Astrocyte (in vitro differentiated cells and primary cell): ENCODE measurements at regions not wholly inside any gene's neighbourhood (a gene's known extent, or its start where the extent isn't known, plus 50 kb on each side); places are given as distances from the start of the nearest gene placed in this dataset.
A peak's percentile ranks its signal among the peaks of the same experiment; 100 is the strongest.

Experiments used
- DNase-seq: peaks from one replicate; pipeline ENCODE4 v3.0.0-alpha.2; 2010; ENCODE audit warnings: low read depth
- FAIRE-seq: peaks from 2 replicates; lab custom pipeline; 2011; peaks lifted over from hg19 to GRCh38; lab: Jason Lieb, UNC
- H2AFZ ChIP-seq: 2 replicates; pipeline ENCODE4 v1.6.0; 2012; ENCODE audit warnings: low read depth, low read length, inconsistent platforms
- H3K27ac ChIP-seq: 2 replicates; pipeline ENCODE4 v1.5.1; 2011; ENCODE audit warnings: low read depth, low read length, inconsistent platforms
- H3K27me3 ChIP-seq: 2 replicates; pipeline ENCODE4 v1.6.0; 2011; ENCODE audit warnings: low read length, inconsistent platforms; ENCODE audit not compliant: insufficient read depth
- H3K36me3 ChIP-seq: 2 replicates; pipeline ENCODE4 v1.5.1; 2011; ENCODE audit warnings: low read length, inconsistent platforms; ENCODE audit not compliant: insufficient read depth
- H3K4me1 ChIP-seq: 2 replicates; pipeline ENCODE4 v1.5.1; 2011; ENCODE audit warnings: low read length, inconsistent platforms; ENCODE audit not compliant: insufficient read depth
- H3K4me2 ChIP-seq: 2 replicates; pipeline ENCODE4 v1.6.0; 2012; ENCODE audit warnings: low read length, inconsistent platforms
- H3K4me3 ChIP-seq: 2 replicates; pipeline ENCODE4 v1.5.1; 2011; ENCODE audit warnings: low read depth, mild to moderate bottlenecking, low read length, inconsistent platforms; ENCODE audit not compliant: insufficient read depth
- H3K79me2 ChIP-seq: 2 replicates; pipeline ENCODE4 v1.6.0; 2012; ENCODE audit warnings: mild to moderate bottlenecking, low read length, inconsistent platforms; ENCODE audit not compliant: insufficient read depth
- H3K9ac ChIP-seq: 2 replicates; pipeline ENCODE4 v1.6.0; 2012; ENCODE audit warnings: mild to moderate bottlenecking, low read length, inconsistent platforms
- H3K9me3 ChIP-seq: 2 replicates; pipeline ENCODE4 v1.5.1; 2012; ENCODE audit warnings: low read depth, mild to moderate bottlenecking, low read length, inconsistent platforms; ENCODE audit not compliant: insufficient read depth
- H4K20me1 ChIP-seq: 2 replicates; pipeline ENCODE4 v1.6.0; 2012; ENCODE audit warnings: low read length, inconsistent platforms; ENCODE audit not compliant: insufficient read depth
- H3K27ac Mint-ChIP-seq: one replicate; pipeline ENCODE4 v1.8.0; 2021; ENCODE audit warnings: mild to moderate bottlenecking, mixed read lengths; ENCODE audit not compliant: unreplicated experiment
- H3K27me3 Mint-ChIP-seq: one replicate; pipeline ENCODE4 v1.8.0; 2021; ENCODE audit warnings: low read depth, mixed read lengths; ENCODE audit not compliant: unreplicated experiment
- H3K36me3 Mint-ChIP-seq: one replicate; pipeline ENCODE4 v1.8.0; 2021; ENCODE audit warnings: low read depth, mixed read lengths; ENCODE audit not compliant: unreplicated experiment
- H3K4me1 Mint-ChIP-seq: one replicate; pipeline ENCODE4 v1.8.0; 2021; ENCODE audit warnings: low read depth, mixed read lengths; ENCODE audit not compliant: unreplicated experiment
- H3K4me3 Mint-ChIP-seq: one replicate; pipeline ENCODE4 v1.8.0; 2021; ENCODE audit warnings: mild to moderate bottlenecking, moderate library complexity, mixed read lengths; ENCODE audit not compliant: unreplicated experiment
- H3K9me3 Mint-ChIP-seq: one replicate; pipeline ENCODE4 v1.8.0; 2021; ENCODE audit warnings: mild to moderate bottlenecking, mixed read lengths; ENCODE audit not compliant: unreplicated experiment
- EZH2 ChIP-seq: IDR thresholded peaks from 2 replicates; pipeline ENCODE4 v1.6.1; 2012; ENCODE audit warnings: mild to moderate bottlenecking, low read length, inconsistent platforms; ENCODE audit not compliant: insufficient read depth
- TF ChIP-seq, protein P1 (sequence below): IDR thresholded peaks from 2 replicates; pipeline ENCODE4 v1.5.1; 2011; ENCODE audit warnings: low read depth, mild to moderate bottlenecking, inconsistent platforms, low read length, moderate library complexity; ENCODE audit not compliant: insufficient read depth

DNA sequence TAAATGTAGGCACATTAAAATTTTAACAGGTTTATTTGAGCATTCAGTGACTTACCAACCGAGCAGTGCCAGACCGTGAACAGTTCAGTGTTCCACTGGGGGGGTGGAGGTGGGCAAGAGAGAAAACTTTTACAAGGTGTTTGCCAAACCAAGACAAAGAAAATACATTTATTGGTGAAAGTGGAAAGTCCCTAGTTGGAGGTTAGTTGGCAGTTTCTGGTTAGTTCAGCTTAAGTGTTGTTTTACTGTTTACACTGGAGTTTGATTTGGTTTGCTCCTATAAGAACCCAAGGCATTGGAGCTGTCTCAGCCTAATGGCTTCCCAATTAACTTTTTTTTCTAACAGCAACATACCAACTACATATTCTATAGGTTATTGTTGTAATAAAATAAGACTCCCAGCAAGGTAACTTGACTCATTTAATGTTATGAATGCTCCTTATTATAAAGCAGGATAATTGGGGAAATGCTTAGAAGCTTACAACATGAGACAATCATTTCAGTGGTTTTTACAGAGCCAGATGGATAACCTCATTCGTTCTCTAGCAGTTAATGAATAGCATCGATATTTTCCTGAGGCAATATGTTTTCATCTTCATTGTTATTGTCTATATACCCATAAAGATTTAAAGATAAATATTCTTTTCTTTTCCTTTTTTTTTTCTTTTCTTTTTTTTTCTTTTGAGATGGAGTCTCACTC is 115.8 kb downstream of the ETNK1 start:
- Histone ChIP-seq H3K27ac (peak overlapping the region; percentile 68), H3K9me3 (no peaks in the 10 kb centered on the region), H3K9ac (no peak overlapping the region), H3K27me3 (no peaks in the 10 kb centered on the region), H3K79me2 (no peaks in the 10 kb centered on the region), H3K36me3 (no peaks in the 10 kb centered on the region), H3K4me2 (peak overlapping the region; percentile 39), H2AFZ (no peak overlapping the region), H3K4me3 (no peak overlapping the region), H3K4me1 (peaks cover 5% of the 10 kb centered on the region), H4K20me1 (no peaks in the 10 kb centered on the region)
- Mint-ChIP-seq H3K36me3 (no peaks in the 10 kb centered on the region), H3K4me1 (peaks cover 2% of the 10 kb centered on the region), H3K27ac (no peak overlapping the region), H3K9me3 (no peaks in the 10 kb centered on the region), H3K4me3 (no peak overlapping the region), H3K27me3 (no peaks in the 10 kb centered on the region)
- DNase-seq (peak; percentile 28), FAIRE-seq (no peak)
- no peak for TF ChIP-seq EZH2

DNA sequence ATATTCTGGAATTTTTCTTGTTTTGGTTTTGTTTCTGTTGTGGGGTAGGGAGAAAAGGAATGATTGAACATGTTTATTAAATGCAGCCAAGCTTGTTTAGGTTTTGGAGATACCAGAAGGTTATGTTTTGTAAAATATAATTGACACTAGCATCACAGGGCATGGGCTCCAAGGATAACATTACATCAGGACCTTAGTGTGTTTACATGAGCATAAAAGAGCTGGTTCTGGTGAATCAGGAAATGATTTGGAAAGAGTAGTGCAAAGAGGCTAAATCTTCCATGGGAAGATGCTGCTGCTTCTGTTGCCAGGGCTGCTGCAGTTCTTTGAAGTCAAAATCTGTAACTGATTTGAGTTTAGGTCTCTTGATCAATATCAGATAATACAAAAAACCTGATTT is 118.7 kb downstream of the ETNK1 start:
- Histone ChIP-seq H3K36me3 (no peaks in the 10 kb centered on the region), H3K4me2 (no peak overlapping the region), H3K27me3 (no peaks in the 10 kb centered on the region), H3K4me1 (peaks cover 5% of the 10 kb centered on the region), H3K79me2 (no peaks in the 10 kb centered on the region), H3K27ac (no peak overlapping the region), H3K4me3 (no peak overlapping the region), H3K9me3 (no peaks in the 10 kb centered on the region), H2AFZ (no peak overlapping the region), H3K9ac (no peak overlapping the region), H4K20me1 (no peaks in the 10 kb centered on the region)
- H3K4me1 Mint-ChIP-seq: peaks cover 2% of the 10 kb centered on the region
- no peaks in the 10 kb centered on the region for H3K36me3 Mint-ChIP-seq
- no peak overlapping the region for H3K27ac Mint-ChIP-seq
- no peak for TF ChIP-seq EZH2
- TF ChIP-seq, protein P1, sequence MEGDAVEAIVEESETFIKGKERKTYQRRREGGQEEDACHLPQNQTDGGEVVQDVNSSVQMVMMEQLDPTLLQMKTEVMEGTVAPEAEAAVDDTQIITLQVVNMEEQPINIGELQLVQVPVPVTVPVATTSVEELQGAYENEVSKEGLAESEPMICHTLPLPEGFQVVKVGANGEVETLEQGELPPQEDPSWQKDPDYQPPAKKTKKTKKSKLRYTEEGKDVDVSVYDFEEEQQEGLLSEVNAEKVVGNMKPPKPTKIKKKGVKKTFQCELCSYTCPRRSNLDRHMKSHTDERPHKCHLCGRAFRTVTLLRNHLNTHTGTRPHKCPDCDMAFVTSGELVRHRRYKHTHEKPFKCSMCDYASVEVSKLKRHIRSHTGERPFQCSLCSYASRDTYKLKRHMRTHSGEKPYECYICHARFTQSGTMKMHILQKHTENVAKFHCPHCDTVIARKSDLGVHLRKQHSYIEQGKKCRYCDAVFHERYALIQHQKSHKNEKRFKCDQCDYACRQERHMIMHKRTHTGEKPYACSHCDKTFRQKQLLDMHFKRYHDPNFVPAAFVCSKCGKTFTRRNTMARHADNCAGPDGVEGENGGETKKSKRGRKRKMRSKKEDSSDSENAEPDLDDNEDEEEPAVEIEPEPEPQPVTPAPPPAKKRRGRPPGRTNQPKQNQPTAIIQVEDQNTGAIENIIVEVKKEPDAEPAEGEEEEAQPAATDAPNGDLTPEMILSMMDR: no peak
- no peaks in the 10 kb centered on the region for H3K27me3 Mint-ChIP-seq
- no peak overlapping the region for H3K4me3 Mint-ChIP-seq
- no peak for DNase-seq
- FAIRE-seq: no peak
- no peaks in the 10 kb centered on the region for H3K9me3 Mint-ChIP-seq

DNA sequence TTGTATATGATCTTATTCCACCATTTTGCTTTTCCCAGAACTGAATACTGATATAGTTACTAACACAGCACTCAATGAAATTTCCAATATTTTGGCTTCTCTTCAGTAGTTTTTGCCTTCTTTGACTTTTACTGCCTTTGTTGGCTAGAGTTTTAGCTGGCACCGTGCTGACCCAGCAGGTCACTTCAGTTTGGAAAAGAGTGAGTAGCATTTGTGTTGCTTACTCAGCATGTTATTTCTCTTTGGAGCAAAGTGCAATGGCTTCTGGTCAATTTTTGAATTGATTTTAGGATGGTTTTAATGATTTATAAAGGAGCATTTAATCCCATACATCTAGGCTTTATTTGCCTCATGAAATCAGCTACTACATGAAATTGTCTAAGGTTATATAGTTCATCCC is 119.2 kb downstream of the ETNK1 start:
- Histone ChIP-seq H3K4me2 (no peak overlapping the region), H3K4me3 (no peak overlapping the region), H3K9me3 (no peaks in the 10 kb centered on the region), H3K36me3 (no peaks in the 10 kb centered on the region), H3K27ac (no peak overlapping the region), H3K4me1 (peaks cover 5% of the 10 kb centered on the region), H3K9ac (no peak overlapping the region), H4K20me1 (no peaks in the 10 kb centered on the region), H3K27me3 (no peaks in the 10 kb centered on the region), H3K79me2 (no peaks in the 10 kb centered on the region), H2AFZ (no peak overlapping the region)
- no peaks in the 10 kb centered on the region for H3K4me1 Mint-ChIP-seq
- H3K4me3 Mint-ChIP-seq: no peak overlapping the region
- no peaks in the 10 kb centered on the region for H3K9me3 Mint-ChIP-seq
- no peaks in the 10 kb centered on the region for H3K36me3 Mint-ChIP-seq
- H3K27me3 Mint-ChIP-seq: no peaks in the 10 kb centered on the region
- TF ChIP-seq EZH2: no peak
- TF ChIP-seq, protein P1: no peak
- FAIRE-seq (no peak), DNase-seq (no peak)
- no peak overlapping the region for H3K27ac Mint-ChIP-seq
